GM11168 (cell line): ENCODE measurements at regions not wholly inside any gene's neighbourhood (a gene's known extent, or its start where the extent isn't known, plus 50 kb on each side); places are given as distances from the start of the nearest gene placed in this dataset.

ENCODE experiments used
- in situ Hi-C: fragments of 300-500 bp; cut with MboI; formaldehyde crosslinking; loops from one replicate; pipeline ENCODE4 v1.12.0; 2022; ENCODE audit warnings: low sequenced_read_pairs; ENCODE audit not compliant: unreplicated experiment

GRCh38 chr2:176656038-176656775, 387.0 kb downstream of the MTX2 start:
- in situ Hi-C loops: loop anchor here (25.0 kb wide), 1 partner anchor 481 kb away; no protein-coding TSS in a partner anchor

- in situ Hi-C loops: loop anchor here (25.0 kb wide), 1 partner anchor 481 kb away; no protein-coding TSS in a partner anchor
These were observed 387.5 kb downstream of the MTX2 start for GRCh38 chr2:176656776-176657140.

- in situ Hi-C loops: loop anchor here (25.0 kb wide), 1 partner anchor 480 kb away; no protein-coding TSS in a partner anchor
These were observed 388.2 kb downstream of the MTX2 start for GRCh38 chr2:176657393-176657792.

- in situ Hi-C loops: loop anchor here (25.0 kb wide), 1 partner anchor 479 kb away; no protein-coding TSS in a partner anchor
These were observed 389.5 kb downstream of the MTX2 start for GRCh38 chr2:176658708-176659107.

- in situ Hi-C loops: loop anchor here (25.0 kb wide), 1 partner anchor 475 kb away; no protein-coding TSS in a partner anchor
These were observed 393.5 kb downstream of the MTX2 start for GRCh38 chr2:176662753-176663152.

- in situ Hi-C loops: loop anchor here (25.0 kb wide), 1 partner anchor 473 kb away; no protein-coding TSS in a partner anchor
These were observed 395.2 kb downstream of the MTX2 start for GRCh38 chr2:176664478-176664877.

GRCh38 chr2:176665086-176665485, 395.8 kb downstream of the MTX2 start:
- in situ Hi-C loops: loop anchor here (25.0 kb wide), 1 partner anchor 472 kb away; no protein-coding TSS in a partner anchor

- in situ Hi-C loops: loop anchor here (25.0 kb wide), 1 partner anchor 468 kb away; no protein-coding TSS in a partner anchor
These were observed 399.7 kb downstream of the MTX2 start for GRCh38 chr2:176668912-176669311.

GRCh38 chr2:176669398-176670174, 400.3 kb downstream of the MTX2 start:
- in situ Hi-C loops: loop anchor here (25.0 kb wide), 1 partner anchor 468 kb away; no protein-coding TSS in a partner anchor

- in situ Hi-C loops: no loop called here
These were observed 406.2 kb downstream of the MTX2 start for GRCh38 chr2:176675271-176675949.

GRCh38 chr2:176677746-176678265, 408.6 kb downstream of the MTX2 start:
- in situ Hi-C loops: no loop called here

- in situ Hi-C loops: no loop called here
These were observed 409.3 kb downstream of the MTX2 start for GRCh38 chr2:176678571-176678970.

GRCh38 chr2:176679061-176679669, 409.9 kb downstream of the MTX2 start:
- in situ Hi-C loops: no loop called here

GRCh38 chr2:176680916-176681516, 411.8 kb downstream of the MTX2 start:
- in situ Hi-C loops: no loop called here

GRCh38 chr2:176681584-176682115, 412.4 kb downstream of the MTX2 start:
- in situ Hi-C loops: no loop called here

GRCh38 chr2:176682278-176682677, 413.0 kb downstream of the MTX2 start:
- in situ Hi-C loops: no loop called here

GRCh38 chr2:176683618-176684111, 414.4 kb downstream of the MTX2 start:
- in situ Hi-C loops: no loop called here

- in situ Hi-C loops: no loop called here
These were observed 416.7 kb downstream of the MTX2 start for GRCh38 chr2:176685908-176686307.

GRCh38 chr2:176686328-176686727, 417.1 kb downstream of the MTX2 start:
- in situ Hi-C loops: no loop called here
